H1 (cell line): ENCODE measurements at regions not wholly inside any gene's neighbourhood (a gene's known extent, or its start where the extent isn't known, plus 50 kb on each side); places are given as distances from the start of the nearest gene placed in this dataset.

Source experiments
- CTCF ChIA-PET: fragments of 300-600 bp; sonication (Branson Sonifier 250); formaldehyde crosslinking; loops from one replicate; lab custom pipeline; 2021; ENCODE audit not compliant: partially characterized antibody; lab: Charles Lee
- POLR2A ChIA-PET: fragments of 300-600 bp; sonication (Branson Sonifier 250); formaldehyde crosslinking; loops from one replicate; lab custom pipeline; 2021; ENCODE audit warnings: inconsistent platforms; ENCODE audit not compliant: partially characterized antibody; lab: Charles Lee
- DNase-seq, 2 experiments: peaks; one replicate each; pipeline versions ENCODE4 v3.0.0 to v3.0.0-alpha.2; 2010 to 2022; ENCODE audit warnings: low spot score in 2 of 2, low read depth in 1 of 2, mixed read lengths in 1 of 2
- FAIRE-seq: peaks from 2 replicates; lab custom pipeline; 2011; peaks lifted over from hg19 to GRCh38; lab: Jason Lieb, UNC
- H2AFZ ChIP-seq: 2 replicates; pipeline ENCODE4 v1.8.1; 2012; ENCODE audit warnings: low read length, inconsistent platforms
- H2AK5ac ChIP-seq: 2 replicates; pipeline ENCODE4 v1.6.1; 2013; ENCODE audit warnings: low read depth, low read length
- H2BK120ac ChIP-seq: replicated peaks from 2 replicates; pipeline ENCODE3; 2013; ENCODE audit warnings: low read depth, low read length, inconsistent platforms
- H2BK12ac ChIP-seq: 2 replicates; pipeline ENCODE4 v1.6.1; 2013; ENCODE audit warnings: low read depth, low read length
- H2BK15ac ChIP-seq: 2 replicates; pipeline ENCODE4 v1.6.1; 2013; ENCODE audit warnings: low read length
- H2BK20ac ChIP-seq: 2 replicates; pipeline ENCODE4 v1.6.1; 2013; ENCODE audit warnings: low read length
- H2BK5ac ChIP-seq: 2 replicates; pipeline ENCODE4 v1.6.1; 2013; ENCODE audit warnings: low read depth, low read length
- H3K14ac ChIP-seq: 2 replicates; pipeline ENCODE4 v1.6.1; 2013; ENCODE audit warnings: inconsistent platforms; ENCODE audit not compliant: insufficient read length
- H3K18ac ChIP-seq: 2 replicates; pipeline ENCODE4 v1.6.1; 2013; ENCODE audit warnings: low read length; ENCODE audit errors: extremely low read depth
- H3K23ac ChIP-seq: 2 replicates; pipeline ENCODE4 v1.6.1; 2013; ENCODE audit warnings: inconsistent platforms; ENCODE audit not compliant: insufficient read length
- H3K23me2 ChIP-seq: 2 replicates; pipeline ENCODE4 v1.6.1; 2013; ENCODE audit warnings: low read depth, low read length
- H3K27ac ChIP-seq: 2 replicates; pipeline ENCODE4 v1.6.1; 2011; ENCODE audit warnings: low read depth, low read length, inconsistent platforms
- H3K27me3 ChIP-seq, 4 experiments: replicated peaks in 1 of 4; 1 replicate in 1 of 4; 2 replicates in 3 of 4; pipeline versions ENCODE4 v1.6.1 to v1.8.1; 2011 to 2013; ENCODE audit warnings: low read length in 3 of 4, mild to moderate bottlenecking in 3 of 4, inconsistent platforms in 2 of 4, mixed read lengths in 2 of 4, moderate library complexity in 1 of 4; ENCODE audit not compliant: control insufficient read depth in 3 of 4, insufficient read depth in 3 of 4; ENCODE audit errors: extremely low read depth in 1 of 4
- H3K36me3 ChIP-seq, 4 experiments: 2 replicates each; pipeline versions ENCODE4 v1.6.1 to v1.8.1; 2011 to 2013; ENCODE audit warnings: mild to moderate bottlenecking in 4 of 4, low read length in 3 of 4, moderate library complexity in 2 of 4, control low read depth in 1 of 4, inconsistent platforms in 1 of 4; ENCODE audit not compliant: insufficient read depth in 4 of 4, control insufficient read depth in 2 of 4
- H3K4ac ChIP-seq: replicated peaks from 2 replicates; pipeline ENCODE3; 2013; ENCODE audit warnings: low read length, low read depth, mixed read lengths, inconsistent platforms; ENCODE audit not compliant: insufficient read length
- H3K4me1 ChIP-seq, 4 experiments: replicated peaks in 1 of 4; 1 replicate in 1 of 4; 2 replicates in 3 of 4; pipeline versions ENCODE4 v1.6.1 to v1.8.1; 2011 to 2013; ENCODE audit warnings: low read length in 3 of 4, inconsistent platforms in 2 of 4, mixed read lengths in 1 of 4; ENCODE audit not compliant: insufficient read depth in 4 of 4, control insufficient read depth in 3 of 4
- H3K4me2 ChIP-seq, 2 experiments: 2 replicates each; pipeline versions ENCODE4 v1.6.1 to v1.8.1; 2011 to 2013; ENCODE audit warnings: low read depth in 2 of 2, low read length in 2 of 2, control low read depth in 1 of 2, inconsistent platforms in 1 of 2, mild to moderate bottlenecking in 1 of 2; ENCODE audit not compliant: insufficient read depth in 1 of 2
- H3K4me3 ChIP-seq, 4 experiments: fragments of 200-600, 300-600 bp in 1 of 4; sonication (generic), shearing (Covaris generic), sonication (Bioruptor Twin) in 1 of 4; 2 replicates each; pipeline versions ENCODE4 v1.5.1 to v1.8.1; 2011 to 2016; ENCODE audit warnings: low read length in 4 of 4, low read depth in 3 of 4, control low read depth in 2 of 4, inconsistent platforms in 2 of 4, mild to moderate bottlenecking in 2 of 4, mixed read lengths in 1 of 4, moderate library complexity in 1 of 4; ENCODE audit not compliant: insufficient read depth in 2 of 4; ENCODE audit errors: extremely low read depth in 1 of 4
- H3K56ac ChIP-seq: replicated peaks from 2 replicates; pipeline ENCODE3; 2013; ENCODE audit warnings: low read depth, mild to moderate bottlenecking, mixed read lengths, low read length, inconsistent platforms; ENCODE audit not compliant: insufficient read length
- H3K79me1 ChIP-seq: 2 replicates; pipeline ENCODE4 v1.6.1; 2013; ENCODE audit warnings: low read depth, low read length, control low read depth
- H3K79me2 ChIP-seq, 2 experiments: 2 replicates each; pipeline versions ENCODE4 v1.6.1 to v1.8.1; 2012 to 2013; ENCODE audit warnings: low read length in 2 of 2, mild to moderate bottlenecking in 2 of 2, inconsistent platforms in 1 of 2; ENCODE audit not compliant: insufficient read depth in 2 of 2, control insufficient read depth in 1 of 2
- H3K9ac ChIP-seq, 4 experiments: replicated peaks in 1 of 4; 1 replicate in 1 of 4; 2 replicates in 3 of 4; pipeline versions ENCODE4 v1.6.1 to v1.8.1; 2011 to 2013; ENCODE audit warnings: low read depth in 3 of 4, low read length in 3 of 4, control low read depth in 2 of 4, mild to moderate bottlenecking in 2 of 4, moderate library complexity in 2 of 4, inconsistent platforms in 1 of 4; ENCODE audit errors: extremely low read depth in 1 of 4
- H3K9me3 ChIP-seq, 2 experiments: 2 replicates each; pipeline versions ENCODE4 v1.6.1 to v1.8.1; 2012 to 2013; ENCODE audit warnings: mild to moderate bottlenecking in 2 of 2, moderate library complexity in 2 of 2, control low read depth in 1 of 2, inconsistent platforms in 1 of 2, low read depth in 1 of 2, low read length in 1 of 2, mixed read lengths in 1 of 2; ENCODE audit not compliant: insufficient read depth in 2 of 2
- H4K20me1 ChIP-seq, 2 experiments: replicated peaks in 1 of 2; 2 replicates each; pipeline versions ENCODE3 to v1.8.1; 2011 to 2013; ENCODE audit warnings: inconsistent platforms in 2 of 2, low read length in 2 of 2, mild to moderate bottlenecking in 1 of 2; ENCODE audit not compliant: insufficient read depth in 2 of 2, control insufficient read depth in 1 of 2
- H4K5ac ChIP-seq: 2 replicates; pipeline ENCODE4 v1.6.1; 2013; ENCODE audit warnings: low read length, low read depth, mixed read lengths, inconsistent platforms; ENCODE audit not compliant: insufficient read length
- H4K8ac ChIP-seq: 2 replicates; pipeline ENCODE4 v1.8.0; 2013; ENCODE audit warnings: mild to moderate bottlenecking, moderate library complexity, low read length, inconsistent platforms; ENCODE audit not compliant: insufficient read depth; ENCODE audit errors: extremely low read depth
- H4K91ac ChIP-seq: replicated peaks from 2 replicates; pipeline ENCODE3; 2013; ENCODE audit warnings: low read length, mixed read lengths, inconsistent platforms; ENCODE audit not compliant: insufficient read length
- KDM4A ChIP-seq: IDR thresholded peaks from one replicate; pipeline ENCODE4 v1.7.1; 2012; ENCODE audit warnings: low read depth, mild to moderate bottlenecking, moderate library complexity, low read length, inconsistent platforms; ENCODE audit not compliant: severe bottlenecking
- SP2 ChIP-seq: IDR thresholded peaks from 2 replicates; pipeline ENCODE4 v1.6.1; 2012; ENCODE audit warnings: mild to moderate bottlenecking, low read length, inconsistent platforms
- WGBS, 2 experiments: shearing (Covaris generic) in 1 of 2; methylation state at CpG; one replicate each; pipeline versions ENCODE4 v1.1.6 to v1.1.7; 2013 to 2015; ENCODE audit warnings: low lambda C conversion rate in 2 of 2, mixed read lengths in 2 of 2, inconsistent platforms in 1 of 2, low coverage in 1 of 2, missing lambda C conversion rate in 1 of 2; ENCODE audit not compliant: insufficient replicate concordance in 2 of 2, insufficient coverage in 1 of 2, insufficient read length in 1 of 2; ENCODE audit errors: extremely low coverage in 1 of 2, missing lambda C conversion rate in 1 of 2; 5-methylcytosine and 5-hydroxymethylcytosine counted together
- TF ChIP-seq, protein P1 (sequence below): IDR thresholded peaks from 2 replicates; pipeline ENCODE4 v1.6.1; 2012; ENCODE audit warnings: inconsistent platforms

DNA sequence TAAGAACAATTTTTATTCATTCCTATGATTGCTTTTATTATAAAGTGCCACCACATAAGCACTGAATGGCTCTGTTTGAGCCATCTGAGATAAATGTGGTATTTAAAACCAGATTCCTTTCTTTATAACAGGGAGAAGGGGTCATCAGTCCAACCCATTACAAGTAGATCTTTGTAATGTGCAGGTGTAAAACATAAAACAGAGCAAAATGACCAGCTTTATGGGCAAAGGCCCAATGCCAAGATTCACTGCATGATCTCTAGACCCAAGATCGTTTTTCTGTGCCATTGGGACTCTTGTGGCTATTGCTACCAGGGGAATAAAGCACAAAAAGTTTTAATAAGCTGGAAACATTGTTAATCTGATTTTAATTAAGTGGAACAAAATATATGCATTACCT lies 469.9 kb downstream of the PRR16 start:
- no peak overlapping the region for H2BK15ac ChIP-seq
- H3K27me3 ChIP-seq: no peaks in the 10 kb centered on the region
- no peak overlapping the region for H3K23ac ChIP-seq
- H2BK120ac ChIP-seq: no peak overlapping the region
- no peak overlapping the region for H2AK5ac ChIP-seq
- no peak overlapping the region for H4K5ac ChIP-seq
- ChIA-PET POLR2A (no interaction called here), CTCF (interaction anchor here (1.3 to 1.8 kb wide), 2 partner anchors 10 to 14 kb away, joined by 4 read pairs; no protein-coding TSS in a partner anchor)
- H3K14ac ChIP-seq: no peak overlapping the region
- H2BK12ac ChIP-seq: no peak overlapping the region
- no peak overlapping the region for H2AFZ ChIP-seq
- H2BK20ac ChIP-seq: no peak overlapping the region
- no peak overlapping the region for H2BK5ac ChIP-seq
- H4K8ac ChIP-seq: no peak overlapping the region
- H3K27ac ChIP-seq: no peak overlapping the region
- no peak overlapping the region for H3K4me3 ChIP-seq
- H4K20me1 ChIP-seq: no peaks in the 10 kb centered on the region
- WGBS, 2 experiments: 83% methylated on average over 1 of the region's 1 CpG; no CpG with 5 or more reads in 1 of the 2 experiments
- DNase-seq (no peak), FAIRE-seq (no peak)
- TF ChIP-seq, protein P1, sequence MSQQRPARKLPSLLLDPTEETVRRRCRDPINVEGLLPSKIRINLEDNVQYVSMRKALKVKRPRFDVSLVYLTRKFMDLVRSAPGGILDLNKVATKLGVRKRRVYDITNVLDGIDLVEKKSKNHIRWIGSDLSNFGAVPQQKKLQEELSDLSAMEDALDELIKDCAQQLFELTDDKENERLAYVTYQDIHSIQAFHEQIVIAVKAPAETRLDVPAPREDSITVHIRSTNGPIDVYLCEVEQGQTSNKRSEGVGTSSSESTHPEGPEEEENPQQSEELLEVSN: no peak
- no peak for TF ChIP-seq KDM4A
- TF ChIP-seq SP2: no peak
- H3K9me3 ChIP-seq: no peaks in the 10 kb centered on the region; a peak in 1 of 4 replicates
- no peak overlapping the region for H3K18ac ChIP-seq
- no peaks in the 10 kb centered on the region for H3K79me1 ChIP-seq
- no peak overlapping the region for H3K9ac ChIP-seq
- H3K36me3 ChIP-seq: no peaks in the 10 kb centered on the region
- no peaks in the 10 kb centered on the region for H3K79me2 ChIP-seq
- H3K4ac ChIP-seq: no peak overlapping the region
- H3K4me1 ChIP-seq: no peaks in the 10 kb centered on the region
- no peak overlapping the region for H3K56ac ChIP-seq
- no peak overlapping the region for H3K4me2 ChIP-seq
- H4K91ac ChIP-seq: no peak overlapping the region
- H3K23me2 ChIP-seq: no peaks in the 10 kb centered on the region
